MM.1S (cell line): ENCODE measurements at regions not wholly inside any gene's neighbourhood (a gene's known extent, or its start where the extent isn't known, plus 50 kb on each side); places are given as distances from the start of the nearest gene placed in this dataset.

Experiments
- DNase-seq: peaks from one replicate; pipeline ENCODE4 v3.0.0-alpha.2; 2015
- H2AFZ ChIP-seq: fragments of 300-600 bp; sonication (generic); 2 replicates; pipeline ENCODE4 v1.6.0; 2016; ENCODE audit warnings: antibody characterized with exemption, low read length
- H3F3A ChIP-seq: fragments of 300-600 bp; sonication (generic); 2 replicates; pipeline ENCODE4 v1.6.1; 2016; ENCODE audit warnings: mild to moderate bottlenecking, antibody characterized with exemption, low read length, moderate library complexity, mixed read lengths; ENCODE audit not compliant: insufficient read depth
- H3K27ac ChIP-seq: fragments of 300-600 bp; sonication (generic); 2 replicates; pipeline ENCODE4 v1.5.1; 2016; ENCODE audit warnings: mild to moderate bottlenecking, low read length
- H3K27me3 ChIP-seq: fragments of 300-600 bp; sonication (generic); replicated peaks from 2 replicates; pipeline ENCODE4 v1.6.0; 2016; ENCODE audit warnings: low read length; ENCODE audit not compliant: insufficient read depth
- H3K36me3 ChIP-seq: fragments of 300-600 bp; sonication (generic); replicated peaks from 2 replicates; pipeline ENCODE4 v1.6.1; 2016; ENCODE audit warnings: mild to moderate bottlenecking, low read length, mixed read lengths; ENCODE audit not compliant: insufficient read depth
- H3K4me1 ChIP-seq: fragments of 300-600 bp; sonication (generic); 2 replicates; pipeline ENCODE4 v1.6.1; 2016; ENCODE audit warnings: low read length, mixed read lengths
- H3K4me2 ChIP-seq: fragments of 300-600 bp; sonication (generic); 2 replicates; pipeline ENCODE4 v1.6.0; 2016; ENCODE audit warnings: low read depth, low read length
- H3K4me3 ChIP-seq: fragments of 300-600 bp; sonication (generic); 2 replicates; pipeline ENCODE4 v1.5.1; 2016; ENCODE audit warnings: low read length, mixed read lengths
- H3K79me2 ChIP-seq: fragments of 300-600 bp; sonication (generic); 2 replicates; pipeline ENCODE4 v1.6.1; 2016; ENCODE audit warnings: mixed run types, low read length, mixed read lengths
- H3K9ac ChIP-seq: fragments of 300-600 bp; sonication (generic); 2 replicates; pipeline ENCODE4 v1.6.1; 2016; ENCODE audit warnings: low read length, mixed read lengths
- H3K9me2 ChIP-seq: fragments of 300-600 bp; sonication (generic); replicated peaks from 2 replicates; pipeline ENCODE4 v1.6.1; 2016; ENCODE audit warnings: mild to moderate bottlenecking, low read length, mixed read lengths; ENCODE audit not compliant: insufficient read depth
- H3K9me3 ChIP-seq: fragments of 300-600 bp; sonication (generic); replicated peaks from 2 replicates; pipeline ENCODE4 v1.6.1; 2016; ENCODE audit warnings: mild to moderate bottlenecking, low read length, mixed read lengths; ENCODE audit not compliant: insufficient read depth
- H4K20me1 ChIP-seq: fragments of 300-600 bp; sonication (generic); 2 replicates; pipeline ENCODE4 v1.6.1; 2016; ENCODE audit warnings: mild to moderate bottlenecking, low read length, moderate library complexity, mixed read lengths; ENCODE audit not compliant: insufficient read depth
- EZH2 ChIP-seq: fragments of 300-600 bp; sonication (generic); optimal IDR thresholded peaks from 2 replicates; pipeline ENCODE3; 2017; ENCODE audit warnings: low read depth, mild to moderate bottlenecking, antibody characterized with exemption, low read length, mixed read lengths
- EZH2phosphoT487 ChIP-seq: fragments of 300-600 bp; sonication (generic); IDR thresholded peaks from 2 replicates; pipeline ENCODE4 v1.6.1; 2018; ENCODE audit warnings: antibody characterized with exemption, low read length
- TF ChIP-seq, protein P1 (sequence below): fragments of 300-600 bp; sonication (generic); IDR thresholded peaks from 2 replicates; pipeline ENCODE4 v1.5.1; 2016; ENCODE audit warnings: antibody characterized with exemption, low read length, mixed read lengths

- H3K4me3 ChIP-seq, result peak overlapping the region; percentile 44; the same call in 1 of the 2 replicates
- 0 out of 2 replicates have a peak, but pooled peaks cover 4% of the 10 kb centered on the region for H3K4me1 ChIP-seq
- peak overlapping the region; percentile 31; the same call in 1 of the 2 replicates for H3K27ac ChIP-seq
- no peaks in the 10 kb centered on the region for H3K9me2 ChIP-seq
- H3K4me2 ChIP-seq, result peak overlapping the region; percentile 76
- peaks cover 7% of the 10 kb centered on the region for H3K27me3 ChIP-seq
- TF ChIP-seq EZH2, result no peak
- TF ChIP-seq, protein P1, sequence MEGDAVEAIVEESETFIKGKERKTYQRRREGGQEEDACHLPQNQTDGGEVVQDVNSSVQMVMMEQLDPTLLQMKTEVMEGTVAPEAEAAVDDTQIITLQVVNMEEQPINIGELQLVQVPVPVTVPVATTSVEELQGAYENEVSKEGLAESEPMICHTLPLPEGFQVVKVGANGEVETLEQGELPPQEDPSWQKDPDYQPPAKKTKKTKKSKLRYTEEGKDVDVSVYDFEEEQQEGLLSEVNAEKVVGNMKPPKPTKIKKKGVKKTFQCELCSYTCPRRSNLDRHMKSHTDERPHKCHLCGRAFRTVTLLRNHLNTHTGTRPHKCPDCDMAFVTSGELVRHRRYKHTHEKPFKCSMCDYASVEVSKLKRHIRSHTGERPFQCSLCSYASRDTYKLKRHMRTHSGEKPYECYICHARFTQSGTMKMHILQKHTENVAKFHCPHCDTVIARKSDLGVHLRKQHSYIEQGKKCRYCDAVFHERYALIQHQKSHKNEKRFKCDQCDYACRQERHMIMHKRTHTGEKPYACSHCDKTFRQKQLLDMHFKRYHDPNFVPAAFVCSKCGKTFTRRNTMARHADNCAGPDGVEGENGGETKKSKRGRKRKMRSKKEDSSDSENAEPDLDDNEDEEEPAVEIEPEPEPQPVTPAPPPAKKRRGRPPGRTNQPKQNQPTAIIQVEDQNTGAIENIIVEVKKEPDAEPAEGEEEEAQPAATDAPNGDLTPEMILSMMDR, result peak; percentile 49
- peak; percentile 37 for DNase-seq
- no peaks in the 10 kb centered on the region for H3K36me3 ChIP-seq
- no peaks in the 10 kb centered on the region for H3K79me2 ChIP-seq
- H3K9me3 ChIP-seq, result no peaks in the 10 kb centered on the region
- H2AFZ ChIP-seq, result peak overlapping the region; percentile 51; the same call in 1 of the 2 replicates
- peaks cover 5% of the 10 kb centered on the region; the same call in 1 of the 2 replicates for H3F3A ChIP-seq
- H3K9ac ChIP-seq, result no peak overlapping the region
- H4K20me1 ChIP-seq, result no peaks in the 10 kb centered on the region
Observed at GRCh38 chr16:85479972-85480726, 133.0 kb upstream of the GSE1 start.

GRCh38 chr16:85480727-85481101, 132.4 kb upstream of the GSE1 start:
- Histone ChIP-seq H3F3A (peaks cover 5% of the 10 kb centered on the region; the same call in 1 of the 2 replicates), H4K20me1 (no peaks in the 10 kb centered on the region), H3K4me3 (peak overlapping the region; percentile 44; the same call in 1 of the 2 replicates), H3K9me2 (no peaks in the 10 kb centered on the region), H3K9ac (no peak overlapping the region), H3K27me3 (peaks cover 3% of the 10 kb centered on the region; the same call in 1 of the 2 replicates), H3K27ac (peak overlapping the region; percentile 31; the same call in 1 of the 2 replicates), H3K36me3 (no peaks in the 10 kb centered on the region), H2AFZ (peak overlapping the region; percentile 51; the same call in 1 of the 2 replicates), H3K4me1 (0 out of 2 replicates have a peak, but pooled peaks cover 4% of the 10 kb centered on the region), H3K9me3 (no peaks in the 10 kb centered on the region), H3K79me2 (no peaks in the 10 kb centered on the region), H3K4me2 (peak overlapping the region; percentile 76)
- DNase-seq, result peak; percentile 29
- TF ChIP-seq, protein P1, result no peak

DNA sequence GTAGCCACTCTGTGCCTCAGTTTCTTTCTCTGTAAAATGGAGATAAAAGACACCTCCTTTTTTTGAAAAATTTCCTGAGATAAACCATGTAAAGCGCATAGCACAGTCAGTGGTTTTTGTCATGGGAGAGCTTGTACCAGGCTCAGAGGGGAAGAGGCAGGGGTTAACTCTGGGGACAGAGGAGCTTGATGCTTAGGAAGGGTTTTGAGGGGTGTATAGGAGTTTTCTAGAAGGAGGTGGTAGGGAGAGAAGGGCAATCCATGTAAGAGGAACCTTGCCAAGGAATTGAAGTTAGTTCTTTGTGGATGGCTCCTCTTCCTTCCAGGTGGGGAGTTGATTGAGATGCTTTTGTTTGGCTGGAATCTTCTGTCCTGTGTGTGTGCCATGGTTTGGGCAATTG, 131.9 kb upstream of the GSE1 start:
- Histone ChIP-seq H3K9ac (no peak overlapping the region), H4K20me1 (no peaks in the 10 kb centered on the region), H3K36me3 (no peaks in the 10 kb centered on the region), H3K9me2 (no peaks in the 10 kb centered on the region), H2AFZ (no peak overlapping the region), H3K9me3 (no peaks in the 10 kb centered on the region), H3K79me2 (no peaks in the 10 kb centered on the region), H3K27ac (peak overlapping the region; percentile 31; the same call in 1 of the 2 replicates), H3K4me1 (0 out of 2 replicates have a peak, but pooled peaks cover 4% of the 10 kb centered on the region), H3K4me2 (peak overlapping the region; percentile 76; the same call in 1 of the 2 replicates), H3K4me3 (no peak overlapping the region), H3K27me3 (peaks cover 3% of the 10 kb centered on the region; the same call in 1 of the 2 replicates), H3F3A (peaks cover 5% of the 10 kb centered on the region; the same call in 1 of the 2 replicates)
- no peak for TF ChIP-seq EZH2
- DNase-seq, result no peak

- peaks cover 3% of the 10 kb centered on the region; the same call in 1 of the 2 replicates for H3K27me3 ChIP-seq
- no peak overlapping the region for H3K4me3 ChIP-seq
- no peak overlapping the region for H3K4me2 ChIP-seq
- no peaks in the 10 kb centered on the region for H3K9me2 ChIP-seq
- H4K20me1 ChIP-seq, result no peaks in the 10 kb centered on the region
- peaks cover 5% of the 10 kb centered on the region; the same call in 1 of the 2 replicates for H3F3A ChIP-seq
- H3K9me3 ChIP-seq, result no peaks in the 10 kb centered on the region
- H2AFZ ChIP-seq, result no peak overlapping the region
- no peak for DNase-seq
- TF ChIP-seq EZH2 (no peak), EZH2phosphoT487 (no peak)
- TF ChIP-seq, protein P1, result no peak
- no peaks in the 10 kb centered on the region for H3K36me3 ChIP-seq
- no peaks in the 10 kb centered on the region for H3K79me2 ChIP-seq
- no peak overlapping the region for H3K9ac ChIP-seq
- H3K27ac ChIP-seq, result no peak overlapping the region
- 0 out of 2 replicates have a peak, but pooled peaks cover 4% of the 10 kb centered on the region for H3K4me1 ChIP-seq
Observed at GRCh38 chr16:85481738-85482137, 131.4 kb upstream of the GSE1 start.
